Gastrocnemius medialis (tissue), 4 donors: ENCODE measurements at regions not wholly inside any gene's neighbourhood (a gene's known extent, or its start where the extent isn't known, plus 50 kb on each side); places are given as distances from the start of the nearest gene placed in this dataset.

Experiments used
- ATAC-seq, 2 donors: fragments of 150-250 bp; one replicate each; pipeline ENCODE4 v1.9.1; 2016
- DNase-seq, 2 donors: peaks; one replicate each; pipeline ENCODE4 v3.0.0-alpha.2; 2019
- H3K27ac ChIP-seq, 4 donors: fragments of 200-600 bp; sonication (generic); 1 replicate in 1 of 4; 2 replicates in 3 of 4; pipeline ENCODE4 v1.5.1; 2016 to 2018; ENCODE audit warnings: mild to moderate bottlenecking in 2 of 4, moderate library complexity in 1 of 4
- H3K27me3 ChIP-seq, 3 donors: fragments of 200-600 bp; sonication (generic) in 2 of 3; 1 replicate in 1 of 3; 2 replicates in 2 of 3; pipeline versions ENCODE4 v1.5.1 to v1.6.0; 2016 to 2019; ENCODE audit warnings: mild to moderate bottlenecking in 1 of 3, moderate library complexity in 1 of 3
- H3K36me3 ChIP-seq, 2 donors: fragments of 200-600 bp; sonication (generic) in 1 of 2; one replicate each; pipeline ENCODE4 v1.5.1; 2017 to 2018
- H3K4me1 ChIP-seq, 2 donors: fragments of 200-600 bp; sonication (generic) in 1 of 2; one replicate each; pipeline ENCODE4 v1.5.1; 2016 to 2017; ENCODE audit warnings: mild to moderate bottlenecking in 2 of 2
- H3K4me3 ChIP-seq, 4 donors: fragments of 200-600 bp; sonication (generic) in 3 of 4; 1 replicate in 1 of 4; 2 replicates in 3 of 4; pipeline ENCODE4 v1.5.1; 2016 to 2019; ENCODE audit warnings: mild to moderate bottlenecking in 2 of 4
- H3K9me3 ChIP-seq, 3 donors: fragments of 200-600 bp; sonication (generic) in 2 of 3; 1 replicate in 1 of 3; 2 replicates in 2 of 3; pipeline ENCODE4 v1.5.1; 2016 to 2019
- CTCF ChIP-seq, 5 experiments: fragments of 450-650 bp in 3 of 5; fragments of 200-600 bp in 2 of 5; sonication (generic) in 2 of 5; IDR thresholded peaks in 4 of 5; conservative IDR thresholded peaks in 1 of 5; 1 replicate in 4 of 5; 2 replicates in 1 of 5; pipeline ENCODE4 v1.5.1; 2016 to 2019; ENCODE audit warnings: antibody characterized with exemption in 5 of 5, mild to moderate bottlenecking in 3 of 5, moderate library complexity in 3 of 5
- POLR2A ChIP-seq, 2 donors: fragments of 450-650 bp; IDR thresholded peaks; one replicate each; pipeline ENCODE4 v1.6.1; 2017; ENCODE audit warnings: antibody characterized with exemption in 2 of 2, mild to moderate bottlenecking in 2 of 2, moderate library complexity in 2 of 2
- in situ Hi-C, 4 donors: fragments of 200-750 bp; cut with MboI; loops; one replicate each; pipeline versions ENCODE4 v1.15.0 to v1.8.0; 2017; ENCODE audit warnings: low sequenced_read_pairs in 4 of 4
- intact Hi-C: fragments of 100-400 bp; cut with DNase I; formaldehyde crosslinking; loops from one replicate; pipeline ENCODE4 v1.15.1; 2023; ENCODE audit warnings: low total_unique reads

DNA sequence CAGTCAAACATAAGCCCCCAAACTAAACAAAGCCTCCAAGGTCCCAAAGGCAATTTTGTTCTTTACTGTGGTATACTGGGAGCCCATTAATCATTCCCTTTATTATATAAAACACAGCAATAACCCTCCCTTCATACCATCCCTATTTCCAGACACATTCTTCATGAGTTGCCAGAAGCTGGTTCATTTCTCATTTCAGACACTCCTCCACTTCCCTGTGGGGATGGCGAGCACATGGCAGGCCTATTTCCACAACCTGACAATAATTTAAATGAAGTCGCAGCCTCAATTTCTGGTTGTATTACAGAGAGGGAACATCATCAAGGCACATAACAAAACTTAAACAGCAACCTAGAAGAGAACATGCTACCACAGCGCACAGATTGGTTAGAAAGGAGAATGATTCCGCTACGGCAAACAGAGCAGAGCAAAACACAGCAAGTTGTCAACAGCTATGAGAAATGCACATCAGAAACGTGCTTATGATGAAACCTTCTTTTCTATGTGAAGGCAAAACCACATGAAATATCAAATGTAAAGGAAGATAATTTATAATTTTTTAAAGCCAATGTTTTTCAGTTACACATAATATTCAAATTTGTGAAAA is 63.3 kb upstream of the ARHGEF3 start:
- H3K36me3 ChIP-seq: no peaks in the 10 kb centered on the region
- no peaks in the 10 kb centered on the region for H3K27me3 ChIP-seq
- H3K27ac ChIP-seq: no peak overlapping the region
- no peaks in the 10 kb centered on the region for H3K9me3 ChIP-seq
- DNase-seq (no peak), ATAC-seq (no peak)
- no peaks in the 10 kb centered on the region for H3K4me1 ChIP-seq
- in situ Hi-C loops (no loop called here), intact Hi-C loops (no loop called here)
- no peak overlapping the region for H3K4me3 ChIP-seq
- no peak for TF ChIP-seq POLR2A (IDR thresholded peaks at IDR 0.05)
- no peak for TF ChIP-seq CTCF (IDR thresholded peaks at IDR 0.05 in 4 of 5, conservative IDR thresholded peaks at IDR 0.05 in 1 of 5)

DNA sequence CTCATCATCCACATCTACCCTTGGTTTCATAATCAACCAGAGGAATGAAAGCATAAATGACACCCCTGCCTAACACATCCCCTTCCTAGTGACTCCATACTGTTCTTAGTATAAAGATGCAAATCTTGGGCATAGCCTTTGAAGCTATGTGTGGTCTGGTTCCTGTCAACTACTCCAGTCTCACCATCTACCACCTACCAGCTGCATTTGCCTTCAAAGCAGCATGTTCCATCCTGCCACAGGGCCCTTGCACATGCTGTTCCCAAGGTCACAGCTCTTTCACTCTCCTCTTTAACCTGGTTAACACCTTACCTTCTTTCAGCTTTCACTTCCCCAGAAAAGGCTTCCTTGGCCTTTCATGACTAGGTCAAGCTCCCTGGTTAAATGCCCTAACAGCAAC is 62.3 kb upstream of the ARHGEF3 start:
- in situ Hi-C loops (no loop called here), intact Hi-C loops (no loop called here)
- H3K9me3 ChIP-seq: no peaks in the 10 kb centered on the region

GRCh38 chr3:56862352-56863062 is 60.8 kb upstream of the ARHGEF3 start:
- H3K9me3 ChIP-seq: no peaks in the 10 kb centered on the region
- no peak overlapping the region for H3K27ac ChIP-seq
- DNase-seq (no peak), ATAC-seq (no peak)
- intact Hi-C loops (no loop called here), in situ Hi-C loops (no loop called here)
- no peak overlapping the region for H3K4me3 ChIP-seq
- no peaks in the 10 kb centered on the region for H3K4me1 ChIP-seq
- H3K36me3 ChIP-seq: no peaks in the 10 kb centered on the region
- H3K27me3 ChIP-seq: no peaks in the 10 kb centered on the region
- TF ChIP-seq POLR2A (IDR thresholded peaks at IDR 0.05): no peak
- no peak for TF ChIP-seq CTCF (IDR thresholded peaks at IDR 0.05 in 4 of 5, conservative IDR thresholded peaks at IDR 0.05 in 1 of 5)

More for the DNA sequence above, 62.3 kb upstream of the ARHGEF3 start:
- TF ChIP-seq CTCF (IDR thresholded peaks at IDR 0.05 in 4 of 5, conservative IDR thresholded peaks at IDR 0.05 in 1 of 5) (no peak), POLR2A (IDR thresholded peaks at IDR 0.05) (no peak)
- DNase-seq (no peak), ATAC-seq (no peak)
- Histone ChIP-seq H3K36me3 (no peaks in the 10 kb centered on the region), H3K27me3 (no peaks in the 10 kb centered on the region), H3K4me3 (no peak overlapping the region), H3K4me1 (no peaks in the 10 kb centered on the region), H3K27ac (no peak overlapping the region)

GRCh38 chr3:56861511-56861910 is 59.8 kb upstream of the ARHGEF3 start:
- Histone ChIP-seq H3K27ac (no peak overlapping the region), H3K9me3 (no peaks in the 10 kb centered on the region), H3K4me1 (no peaks in the 10 kb centered on the region), H3K36me3 (no peaks in the 10 kb centered on the region), H3K27me3 (no peaks in the 10 kb centered on the region), H3K4me3 (no peak overlapping the region)
- DNase-seq (no peak), ATAC-seq (no peak)
- TF ChIP-seq POLR2A (IDR thresholded peaks at IDR 0.05): no peak
- no peak for TF ChIP-seq CTCF (IDR thresholded peaks at IDR 0.05 in 4 of 5, conservative IDR thresholded peaks at IDR 0.05 in 1 of 5)
- intact Hi-C loops: no loop called here
- in situ Hi-C loops: no loop called here
